GM19455 (cell line): ENCODE measurements at regions not wholly inside any gene's neighbourhood (a gene's known extent, or its start where the extent isn't known, plus 50 kb on each side); places are given as distances from the start of the nearest gene placed in this dataset.

Source experiments
- ATAC-seq: cut with Tn5 transposase; IDR thresholded peaks from one replicate; pipeline ENCODE4 v1.9.1; 2021; ENCODE audit not compliant: unreplicated experiment

DNA sequence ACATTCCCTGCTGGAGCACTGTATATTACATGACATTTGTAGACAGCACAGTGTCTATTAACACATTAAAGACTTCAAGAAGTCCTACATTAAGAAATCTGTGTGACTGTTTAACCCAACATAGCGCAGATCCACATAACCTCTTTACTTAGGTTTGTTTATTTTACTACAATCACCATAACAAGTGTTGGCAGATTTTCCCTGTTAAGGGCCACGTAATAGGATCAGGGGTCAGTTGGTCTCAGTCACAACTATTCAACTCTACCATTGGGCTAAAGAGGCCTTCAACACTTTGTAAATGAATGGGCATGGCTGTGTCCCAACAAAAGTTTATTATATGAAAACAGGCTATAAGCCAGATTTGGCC, 51.3 kb upstream of the ADORA2B start:
- ATAC-seq = no peak

DNA sequence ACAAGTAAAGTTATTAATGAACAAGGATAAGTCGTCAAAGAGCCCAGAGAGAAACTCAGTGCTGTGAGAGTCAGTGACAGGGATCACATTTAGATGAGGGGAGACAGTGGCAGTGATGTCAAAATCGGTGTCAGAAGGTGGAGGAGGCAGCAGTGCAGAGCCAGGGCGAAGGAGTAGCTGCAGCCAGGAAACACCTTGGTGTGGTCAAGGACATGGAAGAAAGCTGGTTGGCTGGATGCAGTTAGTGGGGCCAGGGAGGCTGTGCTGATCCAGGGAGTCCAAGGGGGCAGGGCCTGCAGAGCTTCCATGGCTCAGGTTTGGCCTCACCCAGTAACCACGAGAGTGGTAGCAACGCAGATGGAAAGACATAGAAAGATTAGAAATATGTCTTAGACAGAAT, 50.7 kb upstream of the ADORA2B start:
- ATAC-seq = no peak

DNA sequence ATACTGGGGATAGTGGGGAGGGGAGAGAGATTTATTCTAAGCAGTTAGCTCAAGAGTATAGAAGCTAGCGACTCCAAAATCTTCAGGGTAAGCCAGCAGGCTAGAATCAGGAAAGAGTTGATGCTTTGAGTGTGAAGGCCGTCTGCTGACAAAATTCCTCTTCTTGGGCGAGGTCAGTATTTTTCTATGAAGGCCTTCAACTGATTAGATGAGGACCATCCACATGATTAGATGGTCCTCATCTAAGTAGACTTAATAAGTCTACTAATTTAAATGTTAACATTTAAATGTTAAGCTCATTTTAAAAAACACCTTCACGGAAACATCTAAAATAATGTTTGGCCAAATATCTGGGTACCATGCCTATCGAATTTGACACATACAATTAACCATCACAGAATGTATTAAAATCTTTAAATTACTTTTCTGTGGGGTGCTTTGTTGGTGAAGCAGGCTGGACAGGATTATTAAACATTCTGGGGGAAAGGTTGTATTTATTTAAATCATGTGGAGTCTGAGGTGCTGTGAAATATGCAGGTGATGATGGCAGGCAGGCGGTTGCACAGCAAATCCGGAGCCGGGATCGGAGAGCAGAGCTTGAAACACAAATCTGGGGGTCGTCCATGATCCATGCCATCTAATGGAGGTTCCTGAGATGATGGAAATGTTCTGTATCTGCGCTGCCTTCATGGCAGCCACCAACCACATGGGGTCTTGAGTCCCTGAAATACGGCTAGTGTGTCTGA, 49.8 kb upstream of the ADORA2B start:
- no peak for ATAC-seq
